ENCODE measurements at regions not wholly inside any gene's neighbourhood (a gene's known extent, or its start where the extent isn't known, plus 50 kb on each side); places are given as distances from the start of the nearest gene placed in this dataset.
"Not testable (repeated sequence)": the region's sequence is repeated elsewhere in the genome, so short reads cannot be mapped to it uniquely, and the experiment has no call there.

GRCh38 chr2:2791031-2791430 is 460.0 kb upstream of the MYT1L start:
- FAIRE-seq = no peak
- DNase-seq (ENCODE audit: insufficient read length, low spot score) = no peak

- DNase-seq (ENCODE audit: insufficient read length, low spot score) (no peak), FAIRE-seq (no peak)
Measured at GRCh38 chr2:2788076-2788475, 457.0 kb upstream of the MYT1L start.

GRCh38 chr2:2787301-2787907 is 456.3 kb upstream of the MYT1L start:
- FAIRE-seq (no peak), DNase-seq (ENCODE audit: insufficient read length, low spot score) (no peak)

- FAIRE-seq (no peak), DNase-seq (ENCODE audit: insufficient read length, low spot score) (no peak)
Measured at GRCh38 chr2:2782007-2782406, 450.9 kb upstream of the MYT1L start.

GRCh38 chr2:2779727-2780126 is 448.7 kb upstream of the MYT1L start:
- FAIRE-seq (no peak), DNase-seq (ENCODE audit: insufficient read length, low spot score) (no peak)

GRCh38 chr2:2777876-2778275 is 446.8 kb upstream of the MYT1L start:
- FAIRE-seq (no peak), DNase-seq (ENCODE audit: insufficient read length, low spot score) (no peak)

GRCh38 chr2:2777213-2777612 is 446.1 kb upstream of the MYT1L start:
- FAIRE-seq = no peak
- DNase-seq (ENCODE audit: insufficient read length, low spot score) = no peak

GRCh38 chr2:2775018-2775417 is 443.9 kb upstream of the MYT1L start:
- FAIRE-seq = no peak
- DNase-seq (ENCODE audit: insufficient read length, low spot score) = no peak

GRCh38 chr2:2773692-2774091 is 442.6 kb upstream of the MYT1L start:
- FAIRE-seq = no peak
- DNase-seq (ENCODE audit: insufficient read length, low spot score) = no peak

- not testable (repeated sequence) for DNase-seq (ENCODE audit: insufficient read length, low spot score); FAIRE-seq
Measured at GRCh38 chr2:2773080-2773479, 442.0 kb upstream of the MYT1L start.

GRCh38 chr2:2771721-2772411 is 440.8 kb upstream of the MYT1L start:
- FAIRE-seq (no peak), DNase-seq (ENCODE audit: insufficient read length, low spot score) (no peak)

- FAIRE-seq = no peak
- DNase-seq (ENCODE audit: insufficient read length, low spot score) = no peak
Measured at GRCh38 chr2:2769481-2770431, 438.7 kb upstream of the MYT1L start.

- DNase-seq (ENCODE audit: insufficient read length, low spot score) (no peak), FAIRE-seq (no peak)
Measured at GRCh38 chr2:2768476-2768875, 437.4 kb upstream of the MYT1L start.

GRCh38 chr2:2767837-2768236 is 436.8 kb upstream of the MYT1L start:
- FAIRE-seq (no peak), DNase-seq (ENCODE audit: insufficient read length, low spot score) (no peak)

GRCh38 chr2:2765839-2766495 is 434.9 kb upstream of the MYT1L start:
- DNase-seq (ENCODE audit: insufficient read length, low spot score) (no peak), FAIRE-seq (no peak)

GRCh38 chr2:2765176-2765800 is 434.2 kb upstream of the MYT1L start:
- FAIRE-seq (no peak), DNase-seq (ENCODE audit: insufficient read length, low spot score) (no peak)

- no peak for DNase-seq (ENCODE audit: insufficient read length, low spot score)
- no peak for FAIRE-seq
Measured at GRCh38 chr2:2764739-2765138, 433.7 kb upstream of the MYT1L start.

GRCh38 chr2:2764001-2764355 is 432.9 kb upstream of the MYT1L start:
- FAIRE-seq (no peak), DNase-seq (ENCODE audit: insufficient read length, low spot score) (no peak)

GRCh38 chr2:2763351-2764000 is 432.4 kb upstream of the MYT1L start:
- DNase-seq (ENCODE audit: insufficient read length, low spot score) = no peak
- FAIRE-seq = no peak

- DNase-seq (ENCODE audit: insufficient read length, low spot score) (no peak), FAIRE-seq (no peak)
Measured at GRCh38 chr2:2762913-2763312, 431.8 kb upstream of the MYT1L start.

Measured in GM19239 (cell line).